HTR-8/SVneo (cell line): ENCODE measurements at regions not wholly inside any gene's neighbourhood (a gene's known extent, or its start where the extent isn't known, plus 50 kb on each side); places are given as distances from the start of the nearest gene placed in this dataset.

Experiments
- DNase-seq: peaks from one replicate; pipeline ENCODE4 v3.0.0; 2011; ENCODE audit warnings: low spot score, mixed read lengths; ENCODE audit not compliant: insufficient read length
- FAIRE-seq: peaks from 2 replicates; lab custom pipeline; 2011; peaks lifted over from hg19 to GRCh38; lab: Jason Lieb, UNC

DNA sequence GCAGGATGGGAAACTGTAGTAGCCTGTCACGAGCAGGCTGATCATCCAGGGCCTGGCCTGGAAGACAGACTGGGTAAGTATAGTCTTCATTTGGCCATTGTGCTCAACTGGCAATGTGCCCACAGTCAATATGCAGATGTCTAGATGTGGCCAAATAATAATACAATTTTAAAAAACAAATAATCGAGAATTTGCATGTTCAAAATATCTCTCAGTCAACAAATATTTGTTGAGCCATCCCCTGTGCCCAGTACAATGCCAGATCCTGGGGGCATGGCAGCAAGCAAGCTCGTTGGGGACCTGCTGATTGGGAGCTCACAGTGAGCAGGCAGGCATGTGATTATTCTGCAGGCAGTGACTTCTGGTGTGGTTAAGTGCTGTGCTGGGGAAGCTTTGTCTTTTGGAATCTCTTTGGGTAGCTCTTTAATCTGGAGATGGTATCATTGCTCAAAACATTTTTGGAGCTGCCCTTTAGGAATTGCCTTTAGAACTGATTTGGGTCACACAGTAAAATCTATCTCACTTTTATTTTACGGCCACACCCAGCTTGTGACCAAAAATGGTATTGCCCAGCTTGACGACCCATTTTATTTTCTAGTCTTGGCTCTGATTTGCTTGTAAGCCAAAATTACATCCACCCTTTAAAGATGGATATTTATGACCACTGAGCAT lies 92.2 kb downstream of the PLCE1 start:
- no peak for DNase-seq

GRCh38 chr10:94088926-94089381 lies 95.2 kb downstream of the PLCE1 start:
- no peak for DNase-seq
- FAIRE-seq = no peak

More for the DNA sequence above, 92.2 kb downstream of the PLCE1 start:
- FAIRE-seq = no peak

- FAIRE-seq = no peak
Observed at GRCh38 chr10:94091649-94092048, 97.9 kb downstream of the PLCE1 start.

GRCh38 chr10:94092848-94093247 lies 99.1 kb downstream of the PLCE1 start:
- DNase-seq (no peak), FAIRE-seq (no peak)

More at GRCh38 chr10:94091649-94092048, 97.9 kb downstream of the PLCE1 start:
- no peak for DNase-seq

DNA sequence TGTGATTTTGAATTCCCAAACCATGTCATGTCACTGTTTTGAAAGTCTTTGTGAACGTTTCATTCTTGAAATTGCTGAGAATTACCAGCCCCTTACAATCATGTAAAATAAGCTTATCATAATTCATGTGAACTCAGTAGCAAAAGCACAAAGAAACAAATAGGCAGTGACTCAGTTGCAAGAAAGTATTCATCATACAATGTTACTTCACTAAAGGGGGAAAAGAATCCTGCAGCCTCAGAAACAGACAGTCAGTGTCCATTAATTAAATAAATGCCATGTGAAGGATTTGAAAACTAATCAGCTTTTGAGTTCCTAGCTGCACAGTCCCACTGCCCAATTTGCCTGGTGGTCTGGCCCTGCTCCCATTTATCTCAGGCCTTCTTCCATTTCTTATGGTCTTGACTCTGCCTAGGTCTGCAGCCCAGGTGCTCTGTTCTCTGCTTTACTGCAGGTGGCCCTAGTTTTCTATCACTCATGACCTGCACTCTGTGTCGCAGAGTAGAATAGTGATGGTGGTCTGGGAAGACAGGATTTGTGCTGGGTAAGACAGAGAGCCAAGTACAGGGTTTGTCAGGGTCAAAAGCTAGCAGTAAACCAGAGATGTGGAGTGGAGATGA lies 99.7 kb downstream of the PLCE1 start:
- no peak for FAIRE-seq
- no peak for DNase-seq

GRCh38 chr10:94094540-94094939 lies 100.8 kb downstream of the PLCE1 start:
- FAIRE-seq = no peak
- DNase-seq = no peak

DNA sequence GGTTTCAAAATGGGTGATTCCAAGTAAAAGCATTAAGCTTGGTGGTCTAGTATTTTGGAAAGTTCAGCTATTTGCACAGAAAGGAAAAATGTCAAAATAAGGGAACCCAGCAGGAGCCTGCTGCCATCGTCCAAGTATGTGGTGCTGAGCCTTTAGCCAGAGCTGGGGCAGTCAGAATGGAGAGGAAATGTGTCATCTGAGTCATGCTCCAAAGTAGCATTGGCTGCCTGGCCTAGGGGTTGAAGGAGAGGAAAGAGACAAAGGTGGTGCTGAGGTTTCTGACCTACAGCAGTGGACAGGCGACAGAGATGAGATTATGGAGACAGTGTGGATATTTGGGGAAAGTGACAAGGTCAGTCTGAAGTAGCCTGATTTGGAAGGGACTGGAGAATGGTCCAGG lies 103.9 kb downstream of the PLCE1 start:
- DNase-seq (no peak), FAIRE-seq (no peak)

DNA sequence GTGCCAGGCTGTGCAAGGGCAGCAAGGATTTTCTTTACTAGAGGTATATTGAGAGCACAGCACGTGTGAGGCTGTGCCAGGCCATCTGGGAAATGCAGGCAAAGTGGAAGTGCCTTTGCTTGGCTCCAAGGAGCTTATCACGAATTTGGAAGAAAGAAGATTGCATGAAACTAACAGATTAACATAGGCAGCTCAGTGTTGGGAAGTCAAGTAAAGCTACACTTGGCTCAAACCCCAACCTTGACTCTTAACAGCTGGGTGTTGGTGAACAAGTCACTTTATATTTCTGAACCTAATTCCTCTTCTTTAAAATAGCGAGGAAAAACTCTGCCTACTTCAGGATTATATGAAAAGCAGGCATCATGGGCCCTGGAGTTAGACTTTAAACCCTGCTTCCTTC lies 105.2 kb downstream of the PLCE1 start:
- no peak for DNase-seq
- FAIRE-seq = peak; percentile 4

GRCh38 chr10:94101894-94102293 lies 108.2 kb downstream of the PLCE1 start:
- FAIRE-seq (no peak), DNase-seq (no peak)

DNA sequence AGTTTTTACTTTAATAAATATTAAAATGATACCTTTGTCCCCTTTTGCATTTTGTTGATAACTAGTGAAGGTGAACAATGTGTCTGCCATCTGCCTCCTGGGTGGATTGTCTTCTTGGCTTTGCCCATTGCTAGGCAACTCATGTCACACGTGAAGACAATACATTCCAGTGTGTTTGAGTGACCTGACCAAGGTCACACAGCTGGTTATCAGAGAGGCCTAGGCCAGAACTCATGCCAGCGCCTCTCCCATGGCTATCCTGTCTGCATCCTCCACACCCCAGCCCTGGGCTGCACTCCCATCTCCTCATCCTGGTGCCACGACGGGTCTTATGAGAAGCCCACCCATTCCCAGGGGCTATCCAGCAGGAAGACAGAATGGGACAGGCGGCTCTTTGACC lies 108.7 kb downstream of the PLCE1 start:
- DNase-seq = no peak
- no peak for FAIRE-seq

GRCh38 chr10:94103192-94103591 lies 109.5 kb downstream of the PLCE1 start:
- DNase-seq (no peak), FAIRE-seq (no peak)

DNA sequence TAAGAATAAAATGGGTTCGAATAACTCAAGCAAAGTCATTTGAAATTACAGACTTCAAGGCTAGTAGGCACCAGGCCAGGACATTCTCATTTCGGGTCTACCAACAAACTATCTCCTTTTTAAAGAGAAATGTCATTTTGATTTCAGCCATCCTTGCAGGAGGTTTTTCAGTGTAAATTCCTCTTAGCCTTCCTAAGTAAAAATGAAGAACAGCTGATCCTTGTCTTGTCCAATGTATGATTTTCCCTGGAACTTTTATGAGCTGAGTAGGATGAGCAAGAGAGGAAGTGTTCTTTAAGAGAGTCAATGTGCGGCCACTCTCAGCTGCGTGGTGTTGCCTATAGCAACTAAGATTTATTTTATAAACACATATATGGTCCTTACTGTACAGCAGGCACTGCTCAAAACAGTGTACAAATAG lies 110.1 kb downstream of the PLCE1 start:
- FAIRE-seq (no peak), DNase-seq (peak; percentile 27)

GRCh38 chr10:94104316-94105000 lies 110.7 kb downstream of the PLCE1 start:
- FAIRE-seq = no peak
- no peak for DNase-seq

- FAIRE-seq (peak; percentile 16), DNase-seq (no peak)
Observed at GRCh38 chr10:94105226-94105625, 111.5 kb downstream of the PLCE1 start.

- DNase-seq = no peak
- no peak for FAIRE-seq
Observed at GRCh38 chr10:94107191-94107590, 113.5 kb downstream of the PLCE1 start.

DNA sequence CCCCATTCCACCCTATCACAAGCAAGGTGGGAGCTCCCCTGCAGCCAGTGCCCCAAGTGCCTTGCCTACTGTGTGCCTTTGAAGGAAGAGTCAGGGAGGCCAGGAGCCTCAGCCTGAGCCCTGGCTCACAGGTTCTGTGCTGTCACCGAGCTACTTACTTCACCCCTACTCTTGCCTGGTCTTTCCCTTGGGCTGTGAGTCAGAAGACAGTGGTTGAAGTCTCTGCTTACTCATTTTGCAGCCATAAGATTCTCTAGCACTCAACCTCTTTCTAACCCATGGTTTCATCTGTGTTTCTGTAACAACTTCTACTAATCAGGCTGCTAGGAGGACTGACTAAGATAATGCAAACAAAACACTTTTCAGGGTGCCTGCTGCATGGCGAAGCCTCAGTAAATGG lies 114.5 kb downstream of the PLCE1 start:
- FAIRE-seq (no peak), DNase-seq (no peak)

DNA sequence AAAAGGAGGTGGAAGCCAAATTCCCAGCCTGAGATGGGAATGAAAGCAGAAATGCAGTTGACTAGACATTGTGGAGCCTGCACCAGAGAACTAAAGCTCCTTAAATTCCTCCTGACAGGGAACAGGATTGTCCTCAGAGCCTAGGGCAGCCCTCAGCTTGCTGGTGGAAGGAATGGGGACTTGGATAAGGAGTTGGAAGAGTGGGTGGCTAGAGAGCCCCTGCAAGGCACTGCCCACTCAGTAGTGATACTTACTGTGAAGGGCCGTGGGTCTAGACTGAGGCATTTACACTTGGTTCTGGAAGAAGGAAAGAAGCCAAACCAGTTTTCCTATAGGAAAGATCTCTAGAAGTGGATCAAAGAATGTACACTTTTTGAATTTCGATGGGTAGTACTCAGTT lies 117.6 kb downstream of the PLCE1 start:
- FAIRE-seq = no peak

DNA sequence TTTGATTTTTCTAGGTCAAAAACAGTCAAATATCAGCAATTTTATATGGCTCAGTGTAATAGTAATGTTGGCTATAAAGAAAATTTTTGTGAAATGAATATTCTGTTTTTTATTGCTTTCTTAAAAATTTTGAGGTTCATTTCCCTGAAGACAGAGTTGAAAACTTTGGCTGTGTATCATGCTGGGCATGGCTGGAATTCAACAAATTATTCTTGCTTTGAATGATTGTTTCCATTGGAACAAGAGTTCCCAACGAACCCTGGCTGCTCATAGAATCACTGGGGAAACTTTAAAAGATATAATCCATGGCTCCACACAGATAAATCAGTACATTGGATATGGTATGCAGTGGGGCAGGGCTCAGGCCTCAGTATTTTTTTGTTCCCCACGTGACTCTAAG lies 118.6 kb downstream of the PLCE1 start:
- no peak for FAIRE-seq
- DNase-seq = no peak

More for the DNA sequence above, 117.6 kb downstream of the PLCE1 start:
- DNase-seq = no peak

DNA sequence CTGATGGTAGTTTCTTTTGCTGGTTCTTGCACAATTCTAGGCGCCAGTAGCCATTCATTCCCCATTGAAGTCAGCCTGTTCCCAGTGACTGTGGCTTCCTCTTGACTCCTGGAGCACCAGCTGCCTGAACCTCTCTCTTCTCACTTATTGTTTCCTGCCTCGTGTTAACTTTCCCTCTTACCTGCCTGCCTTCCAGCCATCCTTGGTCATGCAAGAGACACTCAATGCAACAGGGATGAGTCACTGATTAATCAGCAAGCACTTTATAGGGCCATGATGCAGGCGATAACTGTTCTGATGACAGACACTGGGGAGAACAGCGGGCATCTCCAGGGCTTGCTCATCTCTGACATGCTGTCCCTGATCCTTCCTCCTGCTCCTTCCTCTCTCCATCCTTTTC lies 122.0 kb downstream of the PLCE1 start:
- FAIRE-seq = peak; percentile 65
- peak; percentile 46 for DNase-seq

DNA sequence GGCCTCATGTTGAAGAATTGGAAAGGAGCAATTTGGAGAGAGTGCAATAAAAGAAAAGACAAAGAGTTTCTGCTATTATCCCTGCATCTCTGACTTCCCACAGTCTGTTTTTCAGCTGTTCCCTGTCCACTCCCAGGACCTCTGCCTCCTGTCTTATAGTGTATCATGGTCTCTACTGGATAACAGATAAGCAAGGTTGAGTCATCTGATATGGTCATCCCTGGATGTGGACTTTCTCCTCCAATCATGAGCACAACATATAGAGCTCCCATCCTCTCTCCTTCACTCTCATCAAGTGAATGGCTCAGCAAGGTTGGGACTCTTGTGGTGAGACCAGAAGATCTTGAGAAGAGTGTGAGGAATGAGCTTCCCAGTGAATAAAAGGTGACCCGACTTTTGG lies 123.1 kb downstream of the PLCE1 start:
- FAIRE-seq (no peak), DNase-seq (no peak)

- DNase-seq = no peak
- FAIRE-seq = no peak
Observed at GRCh38 chr10:94122211-94122610, 128.5 kb downstream of the PLCE1 start.
